ENCODE measurements at regions not wholly inside any gene's neighbourhood (a gene's known extent, or its start where the extent isn't known, plus 50 kb on each side); places are given as distances from the start of the nearest gene placed in this dataset. TPM values are rescaled to one million over a fixed set of nuclear protein-coding genes. Genes with fewer than 3 reads are reported as not detected.

GRCh38 chr1:78437941-78438340 lies 52.8 kb upstream of the PTGFR start:
- H3K4me1 Mint-ChIP-seq = no peaks in the 10 kb centered on the region
- H3K9ac ChIP-seq (ENCODE audit: insufficient read depth, low read length, poor library complexity, severe bottlenecking) = no peak overlapping the region
- H3K4me1 ChIP-seq (ENCODE audit: control insufficient read depth in 1 of 2, insufficient read depth in 2 of 2, low read length in 2 of 2) = no peaks in the 10 kb centered on the region
- peaks cover 0 to 15% (median 4%) of the 10 kb centered on the region in 7 donors for H3K9me3 Mint-ChIP-seq
- no peak overlapping the region for H3K27ac Mint-ChIP-seq
- H3K4me3 Mint-ChIP-seq = no peak overlapping the region
- no peaks in the 10 kb centered on the region for H3K27me3 ChIP-seq (ENCODE audit: control insufficient read depth in 2 of 2, insufficient read depth in 2 of 2, low read length in 2 of 2)
- H2AFZ ChIP-seq (ENCODE audit: insufficient read depth, low read depth, low read length, poor library complexity, severe bottlenecking) = no peak overlapping the region
- TF ChIP-seq, protein P1, sequence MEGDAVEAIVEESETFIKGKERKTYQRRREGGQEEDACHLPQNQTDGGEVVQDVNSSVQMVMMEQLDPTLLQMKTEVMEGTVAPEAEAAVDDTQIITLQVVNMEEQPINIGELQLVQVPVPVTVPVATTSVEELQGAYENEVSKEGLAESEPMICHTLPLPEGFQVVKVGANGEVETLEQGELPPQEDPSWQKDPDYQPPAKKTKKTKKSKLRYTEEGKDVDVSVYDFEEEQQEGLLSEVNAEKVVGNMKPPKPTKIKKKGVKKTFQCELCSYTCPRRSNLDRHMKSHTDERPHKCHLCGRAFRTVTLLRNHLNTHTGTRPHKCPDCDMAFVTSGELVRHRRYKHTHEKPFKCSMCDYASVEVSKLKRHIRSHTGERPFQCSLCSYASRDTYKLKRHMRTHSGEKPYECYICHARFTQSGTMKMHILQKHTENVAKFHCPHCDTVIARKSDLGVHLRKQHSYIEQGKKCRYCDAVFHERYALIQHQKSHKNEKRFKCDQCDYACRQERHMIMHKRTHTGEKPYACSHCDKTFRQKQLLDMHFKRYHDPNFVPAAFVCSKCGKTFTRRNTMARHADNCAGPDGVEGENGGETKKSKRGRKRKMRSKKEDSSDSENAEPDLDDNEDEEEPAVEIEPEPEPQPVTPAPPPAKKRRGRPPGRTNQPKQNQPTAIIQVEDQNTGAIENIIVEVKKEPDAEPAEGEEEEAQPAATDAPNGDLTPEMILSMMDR (IDR thresholded peaks at IDR 0.05) = no peak
- H3K27me3 Mint-ChIP-seq (ENCODE audit: low read depth in 3 of 3) = no peaks in the 10 kb centered on the region
- no peak overlapping the region for H3K4me3 ChIP-seq (replicated peaks in 1 of 3; ENCODE audit: low read depth in 2 of 3, low read length in 3 of 3)
- no peaks in the 10 kb centered on the region for H3K36me3 Mint-ChIP-seq
- H3K79me2 ChIP-seq (ENCODE audit: insufficient read depth, low read length) = no peaks in the 10 kb centered on the region
- no CpG with 5 or more reads among the region's 1 CpG for WGBS (ENCODE audit: insufficient coverage)
- H3K36me3 ChIP-seq (replicated peaks in 1 of 2; ENCODE audit: control insufficient read depth in 1 of 2, insufficient read depth in 2 of 2, low read length in 2 of 2) = no peaks in the 10 kb centered on the region
- no peak overlapping the region for H3K27ac ChIP-seq (ENCODE audit: low read depth in 1 of 2, low read length in 2 of 2)
- no peak overlapping the region for H3K4me2 ChIP-seq (replicated peaks; ENCODE audit: extremely low read depth, low read length, poor library complexity, severe bottlenecking)
- DNase-seq = no peak
- H3K9me3 ChIP-seq (replicated peaks in 1 of 2; ENCODE audit: control insufficient read depth in 1 of 2, insufficient read depth in 1 of 2, low read length in 2 of 2) = peaks cover 0 to 3% of the 10 kb centered on the region in 2 donors
- intact Hi-C loops (cut with micrococcal nuclease) = no loop called here
- no peaks in the 10 kb centered on the region for H4K20me1 ChIP-seq (ENCODE audit: insufficient read depth, low read length)

GRCh38 chr1:78440381-78440793 lies 50.4 kb upstream of the PTGFR start:
- no peaks in the 10 kb centered on the region for H3K36me3 ChIP-seq (replicated peaks in 1 of 2; ENCODE audit: control insufficient read depth in 1 of 2, insufficient read depth in 2 of 2, low read length in 2 of 2)
- H3K79me2 ChIP-seq (ENCODE audit: insufficient read depth, low read length) = no peaks in the 10 kb centered on the region
- Mint-ChIP-seq H3K9me3 (peaks cover 0 to 10% (median 4%) of the 10 kb centered on the region in 7 donors), H3K4me1 (no peaks in the 10 kb centered on the region), H3K4me3 (no peak overlapping the region), H3K27me3 (ENCODE audit: low read depth in 3 of 3) (no peaks in the 10 kb centered on the region), H3K27ac (no peak overlapping the region), H3K36me3 (no peaks in the 10 kb centered on the region)
- H3K4me3 ChIP-seq (replicated peaks in 1 of 3; ENCODE audit: low read depth in 2 of 3, low read length in 3 of 3) = no peak overlapping the region
- no peaks in the 10 kb centered on the region for H3K4me1 ChIP-seq (ENCODE audit: control insufficient read depth in 1 of 2, insufficient read depth in 2 of 2, low read length in 2 of 2)
- intact Hi-C loops (cut with micrococcal nuclease) = no loop called here
- H3K9me3 ChIP-seq (replicated peaks in 1 of 2; ENCODE audit: control insufficient read depth in 1 of 2, insufficient read depth in 1 of 2, low read length in 2 of 2) = peaks cover 0 to 3% of the 10 kb centered on the region in 2 donors
- TF ChIP-seq, protein P1 (IDR thresholded peaks at IDR 0.05) = no peak
- no peak overlapping the region for H3K9ac ChIP-seq (ENCODE audit: insufficient read depth, low read length, poor library complexity, severe bottlenecking)
- no peak for DNase-seq
- H3K27me3 ChIP-seq (ENCODE audit: control insufficient read depth in 2 of 2, insufficient read depth in 2 of 2, low read length in 2 of 2) = no peaks in the 10 kb centered on the region
- WGBS (ENCODE audit: insufficient coverage) = no CpG with 5 or more reads among the region's 2 CpGs
- H2AFZ ChIP-seq (ENCODE audit: insufficient read depth, low read depth, low read length, poor library complexity, severe bottlenecking) = no peak overlapping the region
- no peaks in the 10 kb centered on the region for H4K20me1 ChIP-seq (ENCODE audit: insufficient read depth, low read length)
- H3K4me2 ChIP-seq (replicated peaks; ENCODE audit: extremely low read depth, low read length, poor library complexity, severe bottlenecking) = no peak overlapping the region
- H3K27ac ChIP-seq (ENCODE audit: low read depth in 1 of 2, low read length in 2 of 2) = no peak overlapping the region

Small RNA genes in the stretch of these regions (small RNA-seq; reads per million reads assigned to genes)
- gene AC096531.1 (ENCODE audit: insufficient read length, low read depth) (not detected), gene RNA5SP23 (ENCODE audit: insufficient read length, low read depth) (not detected)

Measured in CD14-positive monocyte (primary cell).